ENCODE measurements at regions not wholly inside any gene's neighbourhood (a gene's known extent, or its start where the extent isn't known, plus 50 kb on each side); places are given as distances from the start of the nearest gene placed in this dataset.

DNA sequence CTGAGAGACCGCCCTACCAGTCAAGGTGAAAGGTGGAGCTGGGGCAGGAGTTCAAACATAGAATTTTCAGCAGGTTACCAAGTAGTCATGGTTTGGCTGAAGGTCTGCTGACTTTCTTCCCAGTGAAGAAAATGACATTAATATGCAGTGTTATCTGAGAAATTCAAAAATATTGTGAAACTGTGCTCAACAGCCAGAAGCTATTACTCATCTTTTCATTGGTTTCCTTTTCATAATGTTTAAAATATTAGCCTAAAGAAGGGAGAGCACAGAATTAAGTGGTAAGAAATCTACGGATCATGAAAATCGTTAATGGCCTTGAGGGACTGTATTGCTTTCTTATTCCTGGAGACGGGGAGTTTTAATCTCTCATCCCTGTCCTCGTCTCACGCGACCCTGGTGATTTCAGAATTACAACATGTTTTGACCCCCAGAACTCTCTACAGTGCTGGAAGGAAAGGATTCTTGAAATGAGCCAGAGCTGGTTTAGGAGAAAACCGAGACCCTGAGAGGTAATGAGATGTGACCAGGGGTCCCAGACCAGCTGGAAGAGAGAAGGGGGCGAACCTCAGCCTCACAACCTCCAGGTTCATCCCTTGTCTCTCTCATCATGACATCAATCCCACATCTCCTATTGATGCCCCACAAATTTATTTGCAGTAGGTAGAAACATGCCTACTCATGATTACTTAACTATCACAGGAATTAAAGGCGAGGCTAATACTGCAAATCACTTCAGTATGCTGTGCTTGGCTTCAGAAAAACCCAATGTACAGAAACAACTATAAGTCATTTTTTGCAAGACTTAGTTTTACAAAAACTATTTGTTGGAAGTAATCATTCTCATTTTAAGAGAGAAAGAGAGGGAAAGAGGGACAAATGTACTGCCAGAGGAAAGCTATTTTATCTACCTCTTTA lies 209.5 kb downstream of the FNDC1 start:
- no peak for DNase-seq
- no peak overlapping the region for H3K4me3 ChIP-seq
- H3K27me3 ChIP-seq, result no peaks in the 10 kb centered on the region
- no peaks in the 10 kb centered on the region for H3K9me3 ChIP-seq
- H3K36me3 ChIP-seq, result no peaks in the 10 kb centered on the region

DNA sequence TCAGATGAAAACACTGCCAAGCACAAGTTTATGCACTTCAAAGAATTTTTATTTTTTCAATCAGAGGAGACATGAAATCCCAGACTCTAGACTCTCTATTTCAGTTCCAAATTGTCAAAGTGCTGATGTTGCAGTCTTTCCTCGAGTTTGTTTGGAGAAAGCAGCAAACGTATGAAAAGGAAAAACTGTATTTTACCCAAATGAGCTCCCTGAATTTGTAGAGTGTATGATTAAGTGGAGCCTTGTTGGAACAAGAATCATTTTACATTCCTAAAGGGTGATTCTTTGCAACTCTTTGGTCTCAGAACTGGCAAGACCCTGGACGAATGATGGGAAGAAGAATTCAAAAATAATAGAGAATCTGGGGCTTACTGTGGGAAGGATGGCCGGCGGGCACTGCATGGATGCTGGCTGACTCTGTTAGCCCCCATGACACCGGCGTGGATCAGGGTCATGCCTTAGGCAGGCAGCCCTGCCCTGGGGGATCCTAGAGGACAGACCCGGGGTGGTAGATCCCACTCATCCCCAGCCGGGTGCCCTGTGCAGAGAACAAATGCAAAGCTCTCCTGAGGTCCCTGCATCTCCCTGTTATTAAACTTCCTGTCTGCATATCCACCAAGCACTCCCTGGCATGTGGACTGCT lies 207.4 kb downstream of the FNDC1 start:
- Histone ChIP-seq H3K4me3 (no peak overlapping the region), H3K36me3 (no peaks in the 10 kb centered on the region)

DNA sequence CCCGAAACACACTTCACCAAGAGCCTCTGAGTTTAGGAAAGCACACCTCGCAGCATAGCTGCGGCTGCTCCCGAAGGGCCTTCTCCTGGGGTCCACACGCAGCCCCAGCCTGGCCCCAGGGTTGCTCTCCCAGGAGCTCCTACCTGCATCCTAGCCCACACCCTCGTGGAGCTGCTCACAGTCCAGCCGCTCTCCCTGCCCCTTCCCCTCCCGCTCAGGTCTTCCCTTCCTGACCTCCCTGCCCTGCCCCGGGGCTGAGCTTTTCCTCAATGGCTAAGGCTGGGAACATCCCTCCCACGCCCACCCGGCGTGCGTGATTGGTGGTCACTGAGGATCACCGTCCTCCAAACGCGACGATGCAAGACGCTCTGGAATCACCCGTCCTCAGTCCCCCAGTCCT lies 205.8 kb downstream of the FNDC1 start:
- no peaks in the 10 kb centered on the region for H3K36me3 ChIP-seq
- DNase-seq, result no peak
- H3K4me3 ChIP-seq, result no peak overlapping the region
- no peaks in the 10 kb centered on the region for H3K9me3 ChIP-seq
- no peaks in the 10 kb centered on the region for H3K27me3 ChIP-seq

More for the DNA sequence above, 207.4 kb downstream of the FNDC1 start:
- Histone ChIP-seq H3K27me3 (no peaks in the 10 kb centered on the region), H3K9me3 (no peaks in the 10 kb centered on the region)
- peak; percentile 11 for DNase-seq

DNA sequence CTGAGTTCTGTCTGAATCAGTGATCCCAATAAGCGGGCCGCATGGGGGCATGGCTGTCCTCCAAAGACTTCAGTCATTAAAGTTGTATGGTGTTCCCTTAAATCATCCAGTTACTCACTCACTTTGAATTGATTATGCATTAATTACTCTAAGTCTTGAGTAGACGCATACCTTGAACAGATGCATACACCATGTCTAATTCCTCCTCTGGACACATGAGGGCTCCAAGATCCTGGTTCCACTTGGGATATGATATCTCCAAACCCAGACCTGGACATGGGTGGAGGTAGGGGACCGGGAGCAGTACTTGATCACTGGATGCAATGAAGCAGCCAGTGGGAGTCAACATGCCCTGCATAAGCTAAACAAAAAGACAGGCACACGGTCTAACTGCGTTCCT lies 204.5 kb downstream of the FNDC1 start:
- Histone ChIP-seq H3K9me3 (no peaks in the 10 kb centered on the region), H3K4me3 (no peak overlapping the region), H3K27me3 (no peaks in the 10 kb centered on the region), H3K36me3 (no peaks in the 10 kb centered on the region)
- no peak for DNase-seq

DNA sequence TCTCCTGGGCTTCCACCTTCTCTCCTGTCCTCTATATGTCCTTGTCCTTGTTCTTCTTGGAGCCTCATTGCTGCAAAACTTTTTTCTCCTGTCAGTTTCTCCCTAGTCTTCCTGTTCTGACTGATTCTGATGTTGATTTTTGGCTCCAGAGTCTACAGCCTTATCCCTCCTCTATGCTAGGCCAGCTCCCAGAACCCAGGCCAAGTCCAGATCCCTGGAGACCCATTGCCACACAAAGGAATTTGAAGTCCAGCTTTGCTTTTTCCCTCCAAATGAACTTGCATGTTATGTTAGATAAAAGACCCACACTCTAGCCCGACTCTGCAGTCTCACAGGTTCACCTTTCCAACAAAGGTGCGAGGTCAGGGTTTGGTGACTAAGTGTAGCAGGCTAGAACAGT lies 203.1 kb downstream of the FNDC1 start:
- no peak for DNase-seq
- no peak overlapping the region for H3K4me3 ChIP-seq
- no peaks in the 10 kb centered on the region for H3K27me3 ChIP-seq
- no peaks in the 10 kb centered on the region for H3K36me3 ChIP-seq
- no peaks in the 10 kb centered on the region for H3K9me3 ChIP-seq

DNA sequence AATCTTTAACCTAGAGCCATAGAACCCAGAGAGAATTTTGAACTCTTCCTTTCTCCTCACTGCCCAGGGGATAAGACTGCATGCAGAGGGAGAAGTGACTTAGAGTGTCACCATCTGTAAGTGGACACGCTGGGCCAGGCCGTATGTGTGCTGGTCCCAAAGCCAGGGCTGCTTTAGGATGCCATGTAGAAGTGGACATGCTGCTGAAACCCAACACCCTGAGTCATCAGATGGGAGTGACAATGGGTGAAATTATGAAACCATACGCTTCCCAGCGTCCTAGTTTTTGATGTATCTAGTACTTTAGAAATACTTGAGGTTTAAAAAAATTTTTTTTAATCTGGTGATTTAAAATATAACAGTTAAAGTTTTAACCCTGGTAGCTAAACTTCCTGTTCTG lies 191.1 kb downstream of the FNDC1 start:
- DNase-seq, result peak; percentile 10
- peaks cover 6% of the 10 kb centered on the region; the same call in 1 of the 2 replicates for H3K27me3 ChIP-seq
- no peaks in the 10 kb centered on the region for H3K9me3 ChIP-seq
- no peak overlapping the region for H3K4me3 ChIP-seq
- H3K36me3 ChIP-seq, result no peaks in the 10 kb centered on the region

DNA sequence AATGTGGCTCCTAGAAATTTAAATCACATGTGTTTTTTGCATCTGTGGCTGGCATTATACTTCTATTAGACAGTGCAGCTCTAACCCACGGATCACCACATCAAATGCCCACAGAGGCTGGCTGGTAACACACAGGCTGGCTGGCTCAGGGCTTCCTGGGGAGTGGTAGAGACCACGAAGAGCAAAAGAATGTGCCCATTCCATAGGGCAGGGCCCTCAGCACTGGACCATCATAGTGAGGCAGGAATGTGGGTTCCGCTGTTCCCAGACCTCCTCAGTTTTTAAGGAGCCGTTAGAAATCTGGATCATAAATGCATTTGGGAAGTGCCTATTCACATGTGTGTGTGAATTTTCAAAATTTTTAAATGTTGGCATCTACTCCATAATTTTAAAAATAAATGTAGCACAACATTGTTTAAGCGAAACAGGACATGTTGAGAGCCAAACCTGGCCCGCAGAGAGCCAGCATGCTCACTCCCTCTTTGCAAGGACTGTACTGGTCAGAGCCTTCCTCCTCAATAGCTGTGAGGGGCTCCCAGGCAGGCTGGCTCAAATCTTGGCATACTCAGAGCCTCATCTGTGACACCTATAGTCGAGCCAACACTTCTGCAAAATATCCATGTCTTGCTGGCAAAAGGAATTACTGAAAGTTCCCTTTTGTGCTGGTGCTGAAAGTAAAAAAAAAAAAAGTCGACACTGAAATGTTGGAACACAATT lies 190.5 kb downstream of the FNDC1 start:
- peaks cover 6% of the 10 kb centered on the region; the same call in 1 of the 2 replicates for H3K27me3 ChIP-seq
- H3K36me3 ChIP-seq, result no peaks in the 10 kb centered on the region
- DNase-seq, result peak; percentile 6
- no peak overlapping the region for H3K4me3 ChIP-seq
- H3K9me3 ChIP-seq, result no peaks in the 10 kb centered on the region

DNA sequence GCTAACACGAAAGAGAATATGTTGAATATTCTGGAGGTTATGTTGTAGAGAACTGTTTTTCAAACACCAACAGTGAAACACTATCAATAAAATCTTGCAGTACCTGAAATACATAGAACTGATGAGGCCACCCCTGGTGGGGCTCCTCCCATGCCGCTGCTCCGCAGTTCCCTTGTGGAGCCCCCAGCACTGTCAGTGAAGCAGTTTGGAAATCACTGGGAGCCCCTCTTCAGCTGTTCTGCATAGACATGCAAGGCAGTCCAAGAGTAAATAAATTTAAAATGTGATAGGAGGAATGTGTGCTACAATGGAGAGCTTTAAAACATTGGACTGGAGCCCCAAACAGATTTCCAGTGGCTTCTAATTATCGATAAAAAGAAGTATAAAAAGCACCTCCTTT lies 189.4 kb downstream of the FNDC1 start:
- no peak for DNase-seq
- Histone ChIP-seq H3K9me3 (no peaks in the 10 kb centered on the region), H3K36me3 (no peaks in the 10 kb centered on the region), H3K27me3 (peaks cover 6% of the 10 kb centered on the region; the same call in 1 of the 2 replicates), H3K4me3 (no peak overlapping the region)

DNA sequence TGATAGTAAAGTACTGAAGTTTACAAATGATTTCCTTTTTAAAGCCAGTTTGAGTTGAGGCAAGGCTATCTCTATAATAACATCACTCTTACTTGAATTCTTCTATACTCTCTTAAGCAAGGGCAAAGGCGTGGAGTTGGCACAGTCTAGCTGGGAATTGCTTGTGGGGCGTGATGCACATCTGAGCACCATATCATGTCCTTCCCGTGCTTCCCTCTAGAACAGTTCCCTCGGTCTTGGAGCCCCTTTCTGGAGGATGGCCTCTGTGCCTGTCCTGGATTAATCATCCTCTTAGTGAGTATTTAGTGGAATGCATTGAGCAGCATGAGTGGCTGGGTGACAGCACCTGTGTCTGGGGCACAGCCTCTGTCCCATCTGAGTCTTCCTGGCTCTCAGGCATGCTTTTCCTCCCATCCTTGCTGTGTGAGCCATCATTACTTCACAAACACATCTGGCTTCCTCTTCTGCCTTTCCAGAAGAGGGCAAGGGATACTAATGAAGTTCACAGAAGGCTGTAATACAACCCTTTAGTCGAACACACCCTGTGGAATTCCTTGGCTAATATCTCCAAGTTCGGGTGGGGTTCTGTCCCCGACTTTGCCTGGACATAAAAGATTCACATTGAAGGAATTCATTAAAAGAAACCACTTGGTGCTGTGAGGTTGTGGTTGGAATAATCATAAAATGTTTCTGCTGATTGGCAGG lies 188.2 kb downstream of the FNDC1 start:
- Histone ChIP-seq H3K9me3 (no peaks in the 10 kb centered on the region), H3K36me3 (no peaks in the 10 kb centered on the region)
- DNase-seq, result no peak

DNA sequence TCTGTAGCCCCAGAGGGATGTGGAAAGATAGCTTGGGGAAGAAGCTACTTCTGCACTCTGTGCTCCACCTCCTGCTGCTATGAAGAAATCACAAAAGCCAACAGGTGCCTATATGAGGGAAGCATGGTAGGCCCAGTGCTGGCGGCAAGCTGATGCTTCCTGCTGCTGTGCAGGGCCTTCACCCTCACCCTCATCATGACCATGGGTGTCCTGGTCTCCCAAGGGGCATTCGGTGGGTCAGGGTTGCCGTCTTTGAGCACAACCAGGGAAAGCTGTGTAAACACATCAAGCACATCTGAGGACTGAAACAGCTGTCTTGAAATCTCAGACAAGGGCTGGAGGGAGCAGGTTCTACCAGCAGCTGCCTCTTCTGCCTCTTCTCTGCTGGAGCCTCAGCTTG lies 184.0 kb downstream of the FNDC1 start:
- H3K9me3 ChIP-seq, result no peaks in the 10 kb centered on the region
- H3K4me3 ChIP-seq, result no peak overlapping the region
- H3K27me3 ChIP-seq, result peaks cover 6% of the 10 kb centered on the region; the same call in 1 of the 2 replicates
- H3K36me3 ChIP-seq, result no peaks in the 10 kb centered on the region
- no peak for DNase-seq

More for the DNA sequence above, 188.2 kb downstream of the FNDC1 start:
- H3K27me3 ChIP-seq, result peaks cover 6% of the 10 kb centered on the region; the same call in 1 of the 2 replicates
- no peak overlapping the region for H3K4me3 ChIP-seq

DNA sequence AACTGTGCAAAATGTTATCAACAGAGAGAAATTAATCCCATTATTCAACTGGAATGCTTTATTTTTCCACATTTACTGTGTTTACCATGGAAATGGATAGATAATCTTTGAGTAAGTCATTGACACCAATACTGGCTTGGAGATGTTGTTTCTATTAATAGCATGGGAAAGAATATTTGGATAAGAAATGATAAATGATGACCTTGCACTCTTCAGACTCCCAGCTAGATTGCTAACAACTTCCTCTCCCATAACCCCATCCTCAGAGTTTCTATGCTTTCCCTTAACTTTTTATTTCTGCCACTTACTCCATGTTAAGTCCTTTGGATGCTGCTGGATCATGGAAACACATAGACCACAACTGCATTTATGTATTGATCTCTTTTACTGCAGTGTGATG lies 182.5 kb downstream of the FNDC1 start:
- no peak overlapping the region for H3K4me3 ChIP-seq
- no peaks in the 10 kb centered on the region for H3K27me3 ChIP-seq
- no peaks in the 10 kb centered on the region for H3K36me3 ChIP-seq
- no peaks in the 10 kb centered on the region for H3K9me3 ChIP-seq
- no peak for DNase-seq

DNA sequence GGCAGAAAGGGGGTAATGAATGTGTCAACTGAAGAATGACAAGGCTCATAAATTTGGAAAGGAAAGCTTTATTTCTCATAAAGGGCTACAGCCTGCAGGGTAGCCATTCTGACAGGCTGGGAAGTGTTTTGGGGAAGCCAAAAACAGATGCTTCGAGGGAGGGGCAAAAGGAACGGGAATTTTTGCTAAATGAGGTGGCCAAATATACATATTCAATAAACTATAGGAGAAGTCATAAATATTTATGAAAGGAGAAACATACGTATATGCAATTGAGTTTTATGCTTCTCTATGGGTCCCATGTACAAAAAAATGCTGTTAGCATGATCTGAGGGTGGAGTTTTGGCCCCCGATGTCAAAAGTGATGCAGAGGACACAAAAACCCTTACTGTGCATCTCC lies 180.7 kb downstream of the FNDC1 start:
- Histone ChIP-seq H3K9me3 (no peaks in the 10 kb centered on the region), H3K4me3 (no peak overlapping the region), H3K36me3 (no peaks in the 10 kb centered on the region), H3K27me3 (no peaks in the 10 kb centered on the region)
- no peak for DNase-seq

DNA sequence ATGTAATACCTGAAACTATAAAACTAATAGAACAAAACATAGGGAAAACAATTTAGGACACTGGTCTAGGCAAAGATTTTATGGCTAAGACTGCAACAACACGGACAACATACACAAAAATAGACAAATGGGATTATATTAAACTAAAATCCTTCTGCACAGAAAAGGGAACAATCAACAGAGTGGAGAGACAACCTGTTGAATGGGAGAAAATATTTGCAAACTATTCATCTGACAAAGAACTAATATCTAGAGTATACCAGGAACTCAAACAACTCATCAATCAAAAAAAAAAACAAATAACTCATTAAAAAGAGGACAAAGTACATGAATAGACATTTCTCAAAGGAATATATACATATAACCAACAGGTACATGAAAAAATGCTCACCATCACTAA lies 174.5 kb downstream of the FNDC1 start:
- no peaks in the 10 kb centered on the region for H3K36me3 ChIP-seq
- no peak overlapping the region for H3K4me3 ChIP-seq
- H3K27me3 ChIP-seq, result peaks cover 4% of the 10 kb centered on the region; the same call in 1 of the 2 replicates
- no peak for DNase-seq
- peaks cover 3% of the 10 kb centered on the region; the same call in 1 of the 2 replicates for H3K9me3 ChIP-seq

DNA sequence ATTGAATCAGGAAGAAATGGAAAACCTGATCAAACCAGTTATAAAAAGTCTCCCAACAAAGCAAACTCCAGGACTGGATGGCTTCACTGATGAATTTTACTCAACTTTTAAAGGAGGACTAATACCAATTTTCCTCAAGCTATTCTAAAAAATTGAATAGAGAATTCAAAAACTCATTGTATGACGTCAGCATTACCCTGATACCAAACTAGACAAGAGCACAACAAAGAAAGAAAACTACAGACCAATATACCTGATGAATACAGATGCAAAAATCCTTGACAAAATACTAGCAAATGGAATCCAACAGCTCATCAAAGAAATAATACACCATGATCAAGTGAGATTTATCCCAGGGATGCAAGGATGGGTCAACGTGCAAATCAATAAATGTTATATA lies 172.9 kb downstream of the FNDC1 start:
- Histone ChIP-seq H3K4me3 (no peak overlapping the region), H3K27me3 (peaks cover 4% of the 10 kb centered on the region; the same call in 1 of the 2 replicates), H3K36me3 (no peaks in the 10 kb centered on the region), H3K9me3 (peaks cover 3% of the 10 kb centered on the region; the same call in 1 of the 2 replicates)
- DNase-seq, result no peak

DNA sequence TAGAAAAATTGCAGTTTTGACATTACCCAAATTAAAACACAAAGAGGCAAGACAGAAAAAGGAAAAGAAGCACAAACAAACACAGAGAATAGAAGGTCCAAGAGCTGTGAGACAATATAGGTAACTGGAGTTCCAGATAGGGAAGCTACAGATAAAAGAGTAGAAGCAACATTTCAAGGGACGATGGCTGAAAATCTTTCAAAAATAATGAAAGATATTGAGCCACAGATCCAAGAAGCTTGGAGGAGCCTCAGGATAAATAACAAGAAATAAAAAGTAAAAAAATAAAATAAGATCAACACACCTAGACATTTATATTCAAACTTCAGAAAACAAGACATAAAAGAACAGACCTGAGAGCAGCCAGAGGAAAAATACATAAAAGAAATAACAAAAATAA lies 164.9 kb downstream of the FNDC1 start:
- H3K27me3 ChIP-seq, result no peaks in the 10 kb centered on the region
- no peak overlapping the region for H3K4me3 ChIP-seq
- H3K36me3 ChIP-seq, result no peaks in the 10 kb centered on the region
- no peak for DNase-seq
- H3K9me3 ChIP-seq, result peaks cover 11% of the 10 kb centered on the region

DNA sequence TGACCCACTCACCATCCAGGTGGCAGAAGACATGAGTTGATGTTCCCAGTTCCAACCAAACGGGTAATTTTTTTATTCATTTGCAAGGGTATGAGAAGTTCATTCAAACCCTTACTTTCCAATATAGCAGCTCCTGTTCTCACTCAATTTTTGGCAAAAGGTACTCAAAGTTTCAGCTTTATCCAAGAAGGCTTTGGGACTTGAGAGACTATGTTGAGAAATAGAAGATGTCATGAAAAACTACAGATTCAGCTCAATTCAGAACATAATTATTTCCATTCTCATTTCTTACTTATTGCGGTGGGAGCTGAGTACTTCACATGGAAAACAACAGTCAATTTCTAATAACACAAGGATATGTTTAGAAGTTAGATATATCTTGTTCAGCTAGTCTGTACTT lies 162.3 kb downstream of the FNDC1 start:
- Histone ChIP-seq H3K9me3 (peaks cover 11% of the 10 kb centered on the region), H3K36me3 (no peaks in the 10 kb centered on the region), H3K4me3 (no peak overlapping the region), H3K27me3 (no peaks in the 10 kb centered on the region)
- no peak for DNase-seq

Measured in MG63 (cell line).